ENCODE measurements at regions not wholly inside any gene's neighbourhood (a gene's known extent, or its start where the extent isn't known, plus 50 kb on each side); places are given as distances from the start of the nearest gene placed in this dataset.

DNA sequence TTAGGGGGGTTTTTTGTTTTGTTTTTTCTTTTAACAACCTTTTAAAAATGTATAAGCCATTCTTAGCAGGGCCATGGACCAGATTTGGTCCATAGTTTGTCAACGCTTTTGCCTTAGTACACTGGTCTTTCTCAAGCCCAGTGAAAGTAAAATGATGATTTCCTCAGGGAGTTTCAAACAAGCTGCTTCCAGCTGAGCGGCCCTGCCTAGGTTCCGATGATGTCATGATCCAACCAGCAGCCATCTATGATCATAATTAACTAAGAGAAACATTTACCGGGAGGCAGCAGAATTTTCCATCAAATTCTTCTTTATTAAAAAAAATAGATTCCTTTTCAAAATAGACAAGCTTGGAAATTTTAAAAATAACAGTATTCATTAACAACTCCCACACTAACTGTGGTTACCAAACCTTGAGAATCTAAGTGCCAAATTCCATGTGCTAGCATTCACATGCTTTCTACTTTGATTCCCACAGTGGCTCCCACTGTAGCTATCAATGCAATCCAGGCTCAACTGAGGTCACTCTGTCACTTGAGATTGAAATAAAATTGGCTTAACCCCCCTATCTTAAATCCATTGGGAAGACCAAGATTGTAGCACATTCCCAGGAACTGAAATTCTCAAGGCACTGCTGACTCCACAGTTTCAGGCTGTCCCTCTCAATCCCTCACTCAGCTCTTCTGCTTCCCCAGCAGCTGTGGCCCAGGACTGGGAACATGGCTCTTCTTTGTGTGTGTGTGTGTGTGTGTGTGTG lies 148.9 kb downstream of the RNF152 start:
- in situ Hi-C loops (cut with MboI): no loop called here
- H3K36me3 ChIP-seq (ENCODE audit: control insufficient read depth, insufficient read depth, low read length): no peaks in the 10 kb centered on the region
- no peak for TF ChIP-seq ZNF263 (CRISPR knock-in tag; IDR thresholded peaks at IDR 0.05; ENCODE audit: borderline replicate concordance)
- TF ChIP-seq ZNF41 (CRISPR knock-in tag; conservative IDR thresholded peaks at IDR 0.05): no peak
- no peak for TF ChIP-seq PRMT5 (CRISPR knock-in tag; IDR thresholded peaks at IDR 0.05)
- no peak for TF ChIP-seq JUNB (CRISPR knock-in tag; conservative IDR thresholded peaks at IDR 0.05)
- TF ChIP-seq, protein P1, sequence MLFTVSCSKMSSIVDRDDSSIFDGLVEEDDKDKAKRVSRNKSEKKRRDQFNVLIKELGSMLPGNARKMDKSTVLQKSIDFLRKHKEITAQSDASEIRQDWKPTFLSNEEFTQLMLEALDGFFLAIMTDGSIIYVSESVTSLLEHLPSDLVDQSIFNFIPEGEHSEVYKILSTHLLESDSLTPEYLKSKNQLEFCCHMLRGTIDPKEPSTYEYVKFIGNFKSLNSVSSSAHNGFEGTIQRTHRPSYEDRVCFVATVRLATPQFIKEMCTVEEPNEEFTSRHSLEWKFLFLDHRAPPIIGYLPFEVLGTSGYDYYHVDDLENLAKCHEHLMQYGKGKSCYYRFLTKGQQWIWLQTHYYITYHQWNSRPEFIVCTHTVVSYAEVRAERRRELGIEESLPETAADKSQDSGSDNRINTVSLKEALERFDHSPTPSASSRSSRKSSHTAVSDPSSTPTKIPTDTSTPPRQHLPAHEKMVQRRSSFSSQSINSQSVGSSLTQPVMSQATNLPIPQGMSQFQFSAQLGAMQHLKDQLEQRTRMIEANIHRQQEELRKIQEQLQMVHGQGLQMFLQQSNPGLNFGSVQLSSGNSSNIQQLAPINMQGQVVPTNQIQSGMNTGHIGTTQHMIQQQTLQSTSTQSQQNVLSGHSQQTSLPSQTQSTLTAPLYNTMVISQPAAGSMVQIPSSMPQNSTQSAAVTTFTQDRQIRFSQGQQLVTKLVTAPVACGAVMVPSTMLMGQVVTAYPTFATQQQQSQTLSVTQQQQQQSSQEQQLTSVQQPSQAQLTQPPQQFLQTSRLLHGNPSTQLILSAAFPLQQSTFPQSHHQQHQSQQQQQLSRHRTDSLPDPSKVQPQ (CRISPR knock-in tag; IDR thresholded peaks at IDR 0.05; ENCODE audit: borderline replicate concordance): no peak
- TF ChIP-seq ZNF143 (CRISPR knock-in tag; IDR thresholded peaks at IDR 0.05): no peak
- no peak for TF ChIP-seq ZNF717 (CRISPR knock-in tag; IDR thresholded peaks at IDR 0.05)
- TF ChIP-seq CC2D1A (IDR thresholded peaks at IDR 0.05): no peak
- TF ChIP-seq RFX7 (CRISPR knock-in tag; IDR thresholded peaks at IDR 0.05): no peak
- TF ChIP-seq, protein P2, sequence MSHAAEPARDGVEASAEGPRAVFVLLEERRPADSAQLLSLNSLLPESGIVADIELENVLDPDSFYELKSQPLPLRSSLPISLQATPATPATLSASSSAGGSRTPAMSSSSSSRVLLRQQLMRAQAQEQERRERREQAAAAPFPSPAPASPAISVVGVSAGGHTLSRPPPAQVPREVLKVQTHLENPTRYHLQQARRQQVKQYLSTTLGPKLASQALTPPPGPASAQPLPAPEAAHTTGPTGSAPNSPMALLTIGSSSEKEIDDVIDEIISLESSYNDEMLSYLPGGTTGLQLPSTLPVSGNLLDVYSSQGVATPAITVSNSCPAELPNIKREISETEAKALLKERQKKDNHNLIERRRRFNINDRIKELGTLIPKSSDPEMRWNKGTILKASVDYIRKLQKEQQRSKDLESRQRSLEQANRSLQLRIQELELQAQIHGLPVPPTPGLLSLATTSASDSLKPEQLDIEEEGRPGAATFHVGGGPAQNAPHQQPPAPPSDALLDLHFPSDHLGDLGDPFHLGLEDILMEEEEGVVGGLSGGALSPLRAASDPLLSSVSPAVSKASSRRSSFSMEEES (CRISPR knock-in tag; IDR thresholded peaks at IDR 0.05): no peak
- TF ChIP-seq, protein P3, sequence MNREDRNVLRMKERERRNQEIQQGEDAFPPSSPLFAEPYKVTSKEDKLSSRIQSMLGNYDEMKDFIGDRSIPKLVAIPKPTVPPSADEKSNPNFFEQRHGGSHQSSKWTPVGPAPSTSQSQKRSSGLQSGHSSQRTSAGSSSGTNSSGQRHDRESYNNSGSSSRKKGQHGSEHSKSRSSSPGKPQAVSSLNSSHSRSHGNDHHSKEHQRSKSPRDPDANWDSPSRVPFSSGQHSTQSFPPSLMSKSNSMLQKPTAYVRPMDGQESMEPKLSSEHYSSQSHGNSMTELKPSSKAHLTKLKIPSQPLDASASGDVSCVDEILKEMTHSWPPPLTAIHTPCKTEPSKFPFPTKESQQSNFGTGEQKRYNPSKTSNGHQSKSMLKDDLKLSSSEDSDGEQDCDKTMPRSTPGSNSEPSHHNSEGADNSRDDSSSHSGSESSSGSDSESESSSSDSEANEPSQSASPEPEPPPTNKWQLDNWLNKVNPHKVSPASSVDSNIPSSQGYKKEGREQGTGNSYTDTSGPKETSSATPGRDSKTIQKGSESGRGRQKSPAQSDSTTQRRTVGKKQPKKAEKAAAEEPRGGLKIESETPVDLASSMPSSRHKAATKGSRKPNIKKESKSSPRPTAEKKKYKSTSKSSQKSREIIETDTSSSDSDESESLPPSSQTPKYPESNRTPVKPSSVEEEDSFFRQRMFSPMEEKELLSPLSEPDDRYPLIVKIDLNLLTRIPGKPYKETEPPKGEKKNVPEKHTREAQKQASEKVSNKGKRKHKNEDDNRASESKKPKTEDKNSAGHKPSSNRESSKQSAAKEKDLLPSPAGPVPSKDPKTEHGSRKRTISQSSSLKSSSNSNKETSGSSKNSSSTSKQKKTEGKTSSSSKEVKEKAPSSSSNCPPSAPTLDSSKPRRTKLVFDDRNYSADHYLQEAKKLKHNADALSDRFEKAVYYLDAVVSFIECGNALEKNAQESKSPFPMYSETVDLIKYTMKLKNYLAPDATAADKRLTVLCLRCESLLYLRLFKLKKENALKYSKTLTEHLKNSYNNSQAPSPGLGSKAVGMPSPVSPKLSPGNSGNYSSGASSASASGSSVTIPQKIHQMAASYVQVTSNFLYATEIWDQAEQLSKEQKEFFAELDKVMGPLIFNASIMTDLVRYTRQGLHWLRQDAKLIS (CRISPR knock-in tag; IDR thresholded peaks at IDR 0.05): no peak
- TF ChIP-seq SRSF9 (IDR thresholded peaks at IDR 0.05; ENCODE audit: borderline replicate concordance, low read depth, low read length): no peak
- TF ChIP-seq, protein P4, sequence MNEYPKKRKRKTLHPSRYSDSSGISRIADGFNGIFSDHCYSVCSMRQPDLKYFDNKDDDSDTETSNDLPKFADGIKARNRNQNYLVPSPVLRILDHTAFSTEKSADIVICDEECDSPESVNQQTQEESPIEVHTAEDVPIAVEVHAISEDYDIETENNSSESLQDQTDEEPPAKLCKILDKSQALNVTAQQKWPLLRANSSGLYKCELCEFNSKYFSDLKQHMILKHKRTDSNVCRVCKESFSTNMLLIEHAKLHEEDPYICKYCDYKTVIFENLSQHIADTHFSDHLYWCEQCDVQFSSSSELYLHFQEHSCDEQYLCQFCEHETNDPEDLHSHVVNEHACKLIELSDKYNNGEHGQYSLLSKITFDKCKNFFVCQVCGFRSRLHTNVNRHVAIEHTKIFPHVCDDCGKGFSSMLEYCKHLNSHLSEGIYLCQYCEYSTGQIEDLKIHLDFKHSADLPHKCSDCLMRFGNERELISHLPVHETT (CRISPR knock-in tag; conservative IDR thresholded peaks at IDR 0.05 in 1 of 2, IDR thresholded peaks at IDR 0.05 in 1 of 2): no peak

More for the DNA sequence above, 148.9 kb downstream of the RNF152 start:
- Histone ChIP-seq H3K27me3 (ENCODE audit: control insufficient read depth in 2 of 2, insufficient read depth in 2 of 2, low read length in 2 of 2) (no peaks in the 10 kb centered on the region), H2AFZ (ENCODE audit: low read depth, low read length) (no peak overlapping the region), H4K20me1 (replicated peaks; ENCODE audit: control insufficient read depth, insufficient read depth, low read length) (no peaks in the 10 kb centered on the region), H3K9ac (ENCODE audit: insufficient read depth in 1 of 2, low read depth in 2 of 2, low read length in 2 of 2) (no peak overlapping the region), H3K79me2 (ENCODE audit: control insufficient read depth, insufficient read depth, low read length) (no peaks in the 10 kb centered on the region), H3K9me1 (ENCODE audit: control insufficient read depth, insufficient read depth, low read length) (no peaks in the 10 kb centered on the region), H3K9me3 (replicated peaks; ENCODE audit: control insufficient read depth, insufficient read depth, low read depth, low read length) (no peaks in the 10 kb centered on the region), H3K4me2 (ENCODE audit: insufficient read depth, low read length) (no peak overlapping the region), H3K27ac (ENCODE audit: extremely low read depth, low read depth, low read length) (no peak overlapping the region), H3K4me1 (replicated peaks in 1 of 2; ENCODE audit: control insufficient read depth in 2 of 2, insufficient read depth in 2 of 2, low read length in 2 of 2) (no peaks in the 10 kb centered on the region), H3K4me3 (no peak overlapping the region)
- no peak for ATAC-seq
- no TSS peak for BruUV-seq (replicated peaks)
- intact Hi-C loops (cut with micrococcal nuclease): no loop called here
- no peak for FAIRE-seq
- WGBS (ENCODE audit: insufficient coverage, low coverage, missing lambda C conversion rate): 4% methylated on average over 4 of the region's 4 CpGs
- ChIA-PET CTCF (ENCODE audit: low intra/inter-chr PET ratio) (no interaction called here), POLR2A (no interaction called here)
- DNase-seq (ENCODE audit: extremely low read depth in 1 of 4, low spot score in 3 of 4): no peak

Measured in K562 (cell line).